HG03108 (cell line): ENCODE measurements at regions not wholly inside any gene's neighbourhood (a gene's known extent, or its start where the extent isn't known, plus 50 kb on each side); places are given as distances from the start of the nearest gene placed in this dataset.

ENCODE experiments used
- ATAC-seq: cut with Tn5 transposase; IDR thresholded peaks from one replicate; pipeline ENCODE4 v1.9.1; 2021; ENCODE audit warnings: moderate library complexity; ENCODE audit not compliant: unreplicated experiment

GRCh38 chr2:16322308-16323125 is 343.1 kb downstream of the CYRIA start:
- no peak for ATAC-seq

GRCh38 chr2:16321872-16322271 is 343.8 kb downstream of the CYRIA start:
- no peak for ATAC-seq

- ATAC-seq: no peak
Observed at GRCh38 chr2:16321256-16321655, 344.4 kb downstream of the CYRIA start.

- no peak for ATAC-seq
Observed at GRCh38 chr2:16320716-16321115, 344.9 kb downstream of the CYRIA start.

- ATAC-seq: no peak
Observed at GRCh38 chr2:16319551-16320121, 346.0 kb downstream of the CYRIA start.

- ATAC-seq: no peak
Observed at GRCh38 chr2:16318474-16319195, 347.0 kb downstream of the CYRIA start.

GRCh38 chr2:16318051-16318450 is 347.6 kb downstream of the CYRIA start:
- no peak for ATAC-seq

- ATAC-seq: no peak
Observed at GRCh38 chr2:16317211-16317830, 348.3 kb downstream of the CYRIA start.

- ATAC-seq: no peak
Observed at GRCh38 chr2:16316456-16317210, 349.0 kb downstream of the CYRIA start.

GRCh38 chr2:16315908-16316307 is 349.7 kb downstream of the CYRIA start:
- no peak for ATAC-seq

GRCh38 chr2:16315458-16315835 is 350.2 kb downstream of the CYRIA start:
- ATAC-seq: no peak

- ATAC-seq: no peak
Observed at GRCh38 chr2:16314691-16315457, 350.8 kb downstream of the CYRIA start.

- no peak for ATAC-seq
Observed at GRCh38 chr2:16314001-16314400, 351.6 kb downstream of the CYRIA start.

- no peak for ATAC-seq
Observed at GRCh38 chr2:16313235-16313975, 352.2 kb downstream of the CYRIA start.

- no peak for ATAC-seq
Observed at GRCh38 chr2:16312771-16313170, 352.9 kb downstream of the CYRIA start.

GRCh38 chr2:16311521-16312440 is 353.9 kb downstream of the CYRIA start:
- no peak for ATAC-seq

GRCh38 chr2:16308816-16309215 is 356.8 kb downstream of the CYRIA start:
- ATAC-seq: no peak

- ATAC-seq: no peak
Observed at GRCh38 chr2:16304876-16305590, 360.6 kb downstream of the CYRIA start.
